Caco-2 (cell line): ENCODE measurements at regions not wholly inside any gene's neighbourhood (a gene's known extent, or its start where the extent isn't known, plus 50 kb on each side); places are given as distances from the start of the nearest gene placed in this dataset.

ENCODE experiments used
- BruUV-seq: library from RNA; stranded (reverse); fragments of 400-500 nt; replicated peaks from 2 replicates; lab custom pipeline; 2021; lab: Mats Ljungman, UMichigan
- CTCF ChIA-PET: fragments of 300-600 bp; sonication (Branson Sonifier 250); formaldehyde crosslinking; loops from one replicate; lab custom pipeline; 2022; ENCODE audit warnings: antibody characterized with exemption; lab: Charles Lee
- POLR2A ChIA-PET: fragments of 300-600 bp; sonication (Branson Sonifier 250); formaldehyde crosslinking; loops from one replicate; lab custom pipeline; 2022; ENCODE audit warnings: antibody characterized with exemption; lab: Charles Lee
- DNase-seq, 2 experiments: peaks; one replicate each; pipeline versions ENCODE4 v3.0.0 to v3.0.0-alpha.2; 2020 to 2022
- H3K27me3 ChIP-seq: replicated peaks from 2 replicates; pipeline ENCODE4 v1.6.0; 2011; ENCODE audit warnings: low read length; ENCODE audit not compliant: control insufficient read depth, insufficient read depth
- H3K36me3 ChIP-seq: 2 replicates; pipeline ENCODE4 v1.5.1; 2011; ENCODE audit warnings: low read length; ENCODE audit not compliant: control insufficient read depth, insufficient read depth
- H3K4me1 ChIP-seq: fragments of 250-450 bp; sonication (Bioruptor Pico); 2 replicates; pipeline ENCODE4 v1.5.1; 2020; ENCODE audit warnings: mild to moderate bottlenecking
- H3K4me3 ChIP-seq: 2 replicates; pipeline ENCODE4 v1.5.1; 2011; ENCODE audit warnings: low read depth, mild to moderate bottlenecking, control low read depth, low read length
- H3K9me3 ChIP-seq: fragments of 250-450 bp; sonication (Bioruptor Pico); 2 replicates; pipeline ENCODE4 v1.5.1; 2020; ENCODE audit warnings: mild to moderate bottlenecking, moderate library complexity
- H3K27ac Mint-ChIP-seq: one replicate; pipeline ENCODE4 v1.8.0; 2022; ENCODE audit warnings: mixed read lengths; ENCODE audit not compliant: unreplicated experiment
- H3K27me3 Mint-ChIP-seq: one replicate; pipeline ENCODE4 v1.8.0; 2022; ENCODE audit warnings: mixed read lengths; ENCODE audit not compliant: insufficient read depth, unreplicated experiment
- H3K36me3 Mint-ChIP-seq: one replicate; pipeline ENCODE4 v1.8.0; 2022; ENCODE audit warnings: mild to moderate bottlenecking, mixed read lengths; ENCODE audit not compliant: insufficient read depth, unreplicated experiment
- H3K4me1 Mint-ChIP-seq: one replicate; pipeline ENCODE4 v1.8.0; 2022; ENCODE audit warnings: low read depth, mixed read lengths; ENCODE audit not compliant: unreplicated experiment
- H3K4me3 Mint-ChIP-seq: one replicate; pipeline ENCODE4 v1.8.0; 2022; ENCODE audit warnings: mild to moderate bottlenecking, moderate library complexity, mixed read lengths; ENCODE audit not compliant: unreplicated experiment
- H3K9me3 Mint-ChIP-seq: one replicate; pipeline ENCODE4 v1.8.0; 2022; ENCODE audit warnings: mixed read lengths; ENCODE audit not compliant: unreplicated experiment
- CTCF ChIP-seq, 2 experiments: fragments of 200-600 bp in 1 of 2; IDR thresholded peaks; 1 replicate in 1 of 2; 2 replicates in 1 of 2; pipeline versions ENCODE4 v1.5.1 to v1.8.0; 2011 to 2022; ENCODE audit warnings: antibody characterized with exemption in 1 of 2, control low read depth in 1 of 2, inconsistent platforms in 1 of 2, low read depth in 1 of 2, low read length in 1 of 2, mild to moderate bottlenecking in 1 of 2, moderate library complexity in 1 of 2; ENCODE audit not compliant: insufficient read depth in 1 of 2, severe bottlenecking in 1 of 2, unreplicated experiment in 1 of 2
- intact Hi-C: fragments of 100-400 bp; cut with micrococcal nuclease; formaldehyde crosslinking; loops from one replicate; pipeline ENCODE4 v1.10.0; 2022; ENCODE audit not compliant: unreplicated experiment

- H3K9me3 Mint-ChIP-seq = no peaks in the 10 kb centered on the region
- H3K27me3 Mint-ChIP-seq = no peaks in the 10 kb centered on the region
- BruUV-seq = no TSS peak
- no peaks in the 10 kb centered on the region for H3K9me3 ChIP-seq
- H3K36me3 ChIP-seq = no peaks in the 10 kb centered on the region
- H3K4me3 Mint-ChIP-seq = no peak overlapping the region
- no peak overlapping the region for H3K27ac Mint-ChIP-seq
- ChIA-PET POLR2A (no interaction called here), CTCF (no interaction called here)
- TF ChIP-seq CTCF (IDR thresholded peaks at IDR 0.05; ENCODE audit: insufficient read depth in 1 of 2, low read depth in 1 of 2, low read length in 1 of 2, severe bottlenecking in 1 of 2, unreplicated experiment in 1 of 2) = no peak
- intact Hi-C loops = no loop called here
- H3K4me1 ChIP-seq = no peaks in the 10 kb centered on the region
- H3K4me1 Mint-ChIP-seq = no peaks in the 10 kb centered on the region
- no peaks in the 10 kb centered on the region for H3K27me3 ChIP-seq
- no peaks in the 10 kb centered on the region for H3K36me3 Mint-ChIP-seq
- no peak for DNase-seq
- H3K4me3 ChIP-seq = no peak overlapping the region
These were observed 446.4 kb upstream of the FKBP1C start for GRCh38 chr6:62764841-62765240.

- Histone ChIP-seq H3K4me3 (no peak overlapping the region), H3K4me1 (no peaks in the 10 kb centered on the region), H3K27me3 (no peaks in the 10 kb centered on the region), H3K36me3 (no peaks in the 10 kb centered on the region), H3K9me3 (no peaks in the 10 kb centered on the region)
- CTCF ChIA-PET = no interaction called here
- POLR2A ChIA-PET = no interaction called here
- H3K27me3 Mint-ChIP-seq = no peaks in the 10 kb centered on the region
- intact Hi-C loops = no loop called here
- H3K36me3 Mint-ChIP-seq = no peaks in the 10 kb centered on the region
- no TSS peak for BruUV-seq
- H3K4me3 Mint-ChIP-seq = no peak overlapping the region
- DNase-seq = no peak
- TF ChIP-seq CTCF (IDR thresholded peaks at IDR 0.05; ENCODE audit: insufficient read depth in 1 of 2, low read depth in 1 of 2, low read length in 1 of 2, severe bottlenecking in 1 of 2, unreplicated experiment in 1 of 2) = no peak
- H3K4me1 Mint-ChIP-seq = no peaks in the 10 kb centered on the region
- H3K9me3 Mint-ChIP-seq = no peaks in the 10 kb centered on the region
- H3K27ac Mint-ChIP-seq = no peak overlapping the region
These were observed 447.9 kb upstream of the FKBP1C start for GRCh38 chr6:62763125-62763912.

- H3K4me1 ChIP-seq = no peaks in the 10 kb centered on the region
- Mint-ChIP-seq H3K4me3 (no peak overlapping the region), H3K4me1 (no peaks in the 10 kb centered on the region), H3K36me3 (no peaks in the 10 kb centered on the region), H3K27me3 (no peaks in the 10 kb centered on the region), H3K9me3 (no peaks in the 10 kb centered on the region), H3K27ac (no peak overlapping the region)
- CTCF ChIA-PET = no interaction called here
- H3K4me3 ChIP-seq = no peak overlapping the region
- no peaks in the 10 kb centered on the region for H3K27me3 ChIP-seq
- DNase-seq = no peak
- intact Hi-C loops = no loop called here
- no TSS peak for BruUV-seq
- TF ChIP-seq CTCF (IDR thresholded peaks at IDR 0.05; ENCODE audit: insufficient read depth in 1 of 2, low read depth in 1 of 2, low read length in 1 of 2, severe bottlenecking in 1 of 2, unreplicated experiment in 1 of 2) = no peak
- POLR2A ChIA-PET = no interaction called here
- no peaks in the 10 kb centered on the region for H3K36me3 ChIP-seq
- H3K9me3 ChIP-seq = no peaks in the 10 kb centered on the region
These were observed 460.9 kb upstream of the KHDRBS2 start for GRCh38 chr6:62746968-62747367.
